G401 (cell line): ENCODE measurements at regions not wholly inside any gene's neighbourhood (a gene's known extent, or its start where the extent isn't known, plus 50 kb on each side); places are given as distances from the start of the nearest gene placed in this dataset.

Experiments
- DNase-seq: peaks from one replicate; pipeline ENCODE4 v3.0.0-alpha.2; 2015; ENCODE audit warnings: low spot score
- in situ Hi-C: cut with HindIII; loops from 2 replicates; pipeline ENCODE4 v1.10.0; 2016; ENCODE audit warnings: low sequenced_read_pairs, mixed read lengths

GRCh38 chr6:48860175-48860574, 602.9 kb downstream of the MMUT start:
- in situ Hi-C loops, result no loop called here
- DNase-seq, result no peak

GRCh38 chr6:48859562-48860123, 603.4 kb downstream of the MMUT start:
- in situ Hi-C loops, result no loop called here
- no peak for DNase-seq

- DNase-seq, result no peak
- in situ Hi-C loops, result no loop called here
Observed at GRCh38 chr6:48845219-48845618, 617.8 kb downstream of the MMUT start.

GRCh38 chr6:48844696-48845095, 618.4 kb downstream of the MMUT start:
- in situ Hi-C loops, result no loop called here
- no peak for DNase-seq

GRCh38 chr6:48840896-48841295, 622.2 kb downstream of the MMUT start:
- DNase-seq, result no peak
- in situ Hi-C loops, result no loop called here

DNA sequence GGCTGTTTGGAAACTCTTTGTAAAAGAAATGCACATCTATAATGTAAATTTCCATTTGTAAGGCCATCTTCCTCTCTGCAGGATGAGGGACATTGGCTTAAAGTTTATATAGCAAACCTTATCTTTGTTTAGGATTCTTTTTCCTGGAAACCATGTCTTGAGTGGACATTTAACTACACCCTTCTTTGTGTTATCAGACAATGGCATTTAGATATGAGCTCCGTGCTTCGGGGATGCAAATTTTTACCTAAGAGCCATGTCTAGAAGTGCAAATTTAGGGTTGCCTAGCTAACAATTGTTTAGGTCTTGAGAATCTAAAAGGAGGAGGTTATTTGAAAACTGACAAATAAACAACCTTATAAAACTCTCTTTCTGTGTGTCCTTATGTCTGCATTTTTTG, 623.8 kb downstream of the MMUT start:
- DNase-seq, result no peak
- in situ Hi-C loops, result no loop called here

- in situ Hi-C loops, result no loop called here
- DNase-seq, result no peak
Observed at GRCh38 chr6:48837744-48838143, 625.3 kb downstream of the MMUT start.

DNA sequence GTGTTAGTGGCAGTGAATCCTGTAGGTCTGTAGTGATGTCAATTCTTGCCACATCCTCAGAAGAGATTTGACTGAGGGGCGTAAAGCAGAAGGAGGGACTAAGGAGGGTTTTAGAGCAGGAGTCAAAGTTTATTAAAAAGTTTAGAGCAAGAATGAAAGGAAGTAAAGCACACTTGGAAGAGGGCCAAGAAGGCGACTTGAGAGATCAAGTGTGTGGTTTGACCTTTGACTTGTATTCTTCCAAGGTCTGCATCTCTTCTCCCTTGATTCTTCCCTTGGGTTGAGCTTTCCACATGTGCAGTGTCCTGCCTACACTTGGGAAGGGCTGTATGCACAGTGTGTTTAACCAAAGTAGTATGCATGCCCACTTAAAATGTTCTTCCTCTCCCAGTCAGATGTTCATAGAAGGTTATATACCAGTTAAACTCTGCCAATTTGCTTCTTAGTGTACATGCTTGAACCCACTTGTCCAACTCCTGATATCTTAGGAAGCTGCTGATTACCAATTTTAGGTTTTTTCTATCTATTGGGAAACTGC, 627.6 kb downstream of the MMUT start:
- no peak for DNase-seq
- in situ Hi-C loops, result no loop called here

DNA sequence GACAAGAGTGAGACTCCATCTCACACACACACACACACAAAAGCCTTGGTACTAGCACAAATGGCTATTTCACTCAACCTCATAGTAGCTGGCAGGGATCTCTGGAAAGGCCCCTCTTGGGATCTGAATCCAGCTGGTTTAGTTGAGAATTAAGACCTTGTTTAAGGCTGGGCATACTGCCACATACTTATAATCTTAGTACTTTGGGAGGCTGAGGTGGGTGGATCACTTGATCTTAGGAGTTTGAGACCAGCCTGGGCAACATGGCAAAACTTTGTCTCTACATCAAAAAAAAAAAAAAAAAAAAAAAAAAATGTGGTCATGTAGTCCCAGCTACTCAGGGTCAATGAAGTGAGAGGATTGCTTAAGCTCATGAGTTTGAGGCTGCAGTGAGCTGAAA, 628.3 kb downstream of the MMUT start:
- DNase-seq, result no peak
- in situ Hi-C loops, result no loop called here

DNA sequence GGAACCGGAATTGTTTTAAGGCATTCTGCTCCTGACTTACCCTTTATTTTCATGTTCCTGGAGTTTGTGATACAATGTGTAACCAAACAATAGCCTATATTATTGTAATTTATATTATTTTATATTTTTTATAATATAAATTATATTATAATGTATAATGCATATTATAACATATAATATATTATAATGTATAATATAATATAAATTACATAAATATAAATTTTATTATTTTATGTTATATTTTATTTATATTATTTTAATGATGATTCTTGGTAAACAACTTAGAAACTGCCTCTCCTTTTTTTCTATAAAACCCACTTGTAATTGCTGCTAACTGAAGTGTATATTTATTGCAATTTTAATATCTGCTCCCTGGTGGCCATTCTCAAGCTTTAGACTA, 629.1 kb downstream of the MMUT start:
- in situ Hi-C loops, result no loop called here

DNA sequence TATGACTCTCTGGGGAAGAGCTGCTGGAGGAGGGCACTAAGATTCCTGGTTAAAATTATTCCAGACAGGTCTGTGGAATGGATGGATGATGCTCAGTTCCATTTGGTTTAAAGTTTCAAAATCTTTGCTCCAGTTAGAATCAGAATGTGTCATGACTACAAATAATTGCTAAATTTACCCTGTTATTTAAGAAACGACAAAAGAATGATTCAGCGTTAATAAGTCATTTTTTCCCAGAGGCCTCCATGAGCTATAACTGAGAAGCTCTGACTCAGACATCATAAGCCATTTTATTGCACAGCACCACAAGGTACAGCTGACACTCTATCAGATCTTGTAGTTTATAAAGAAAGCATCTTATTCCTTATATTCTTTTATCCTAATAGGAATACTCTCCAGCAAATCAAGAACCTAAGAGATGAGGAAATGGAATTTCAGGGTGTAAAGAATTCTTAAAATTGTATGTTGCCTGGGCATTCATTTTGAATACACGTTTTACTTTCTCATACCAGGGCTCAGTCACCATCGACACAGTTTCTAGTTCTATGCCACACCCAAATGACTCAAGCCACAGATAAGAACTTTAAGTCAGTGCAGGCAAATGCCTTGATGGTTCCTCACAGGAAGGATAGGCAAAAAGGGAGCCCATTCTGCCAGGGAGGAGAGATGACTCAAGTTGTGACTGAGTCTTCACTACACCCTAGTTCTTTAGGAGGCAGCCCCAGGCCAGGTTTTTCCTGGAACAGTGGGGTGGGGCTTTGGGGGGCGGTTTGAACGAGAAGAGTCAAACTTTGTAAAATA, 636.0 kb downstream of the MMUT start:
- DNase-seq, result no peak
- in situ Hi-C loops, result no loop called here

More for the DNA sequence above, 629.1 kb downstream of the MMUT start:
- DNase-seq, result no peak

DNA sequence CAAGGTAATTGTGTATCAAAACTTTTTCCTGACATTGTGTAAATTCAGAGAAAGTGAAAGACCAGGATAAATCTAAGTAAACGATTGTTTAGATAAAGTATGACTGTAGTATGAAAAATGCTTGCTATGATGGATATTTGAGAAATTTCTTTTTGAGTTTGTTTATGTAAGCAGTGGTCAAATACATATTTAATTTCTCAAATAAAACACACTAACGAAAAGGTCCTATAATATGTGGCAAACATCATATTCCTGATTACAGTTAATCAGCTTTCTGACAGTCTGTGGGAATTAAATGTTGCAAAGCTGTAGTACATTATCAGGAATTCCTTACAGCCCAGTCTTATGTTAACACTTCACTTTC, 636.9 kb downstream of the MMUT start:
- in situ Hi-C loops, result no loop called here
- no peak for DNase-seq

GRCh38 chr6:48825501-48826151, 637.4 kb downstream of the MMUT start:
- no peak for DNase-seq
- in situ Hi-C loops, result no loop called here

DNA sequence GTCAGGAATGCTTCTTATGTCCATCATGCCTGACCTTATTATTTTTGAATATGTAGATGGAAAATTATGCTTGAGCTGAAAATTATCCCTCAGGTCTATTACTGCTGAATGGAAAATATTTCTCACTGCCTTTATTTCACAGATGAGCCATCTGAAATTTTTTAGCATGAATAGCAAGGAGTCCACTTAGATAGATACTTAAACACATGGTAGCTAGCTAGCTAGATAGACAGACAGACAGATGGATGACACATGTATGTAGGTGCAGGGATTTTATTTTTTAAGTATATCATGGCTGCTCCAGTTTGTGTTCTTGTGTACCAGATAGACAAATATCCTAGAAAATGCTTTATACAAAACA, 645.0 kb downstream of the MMUT start:
- no peak for DNase-seq
- in situ Hi-C loops, result no loop called here

DNA sequence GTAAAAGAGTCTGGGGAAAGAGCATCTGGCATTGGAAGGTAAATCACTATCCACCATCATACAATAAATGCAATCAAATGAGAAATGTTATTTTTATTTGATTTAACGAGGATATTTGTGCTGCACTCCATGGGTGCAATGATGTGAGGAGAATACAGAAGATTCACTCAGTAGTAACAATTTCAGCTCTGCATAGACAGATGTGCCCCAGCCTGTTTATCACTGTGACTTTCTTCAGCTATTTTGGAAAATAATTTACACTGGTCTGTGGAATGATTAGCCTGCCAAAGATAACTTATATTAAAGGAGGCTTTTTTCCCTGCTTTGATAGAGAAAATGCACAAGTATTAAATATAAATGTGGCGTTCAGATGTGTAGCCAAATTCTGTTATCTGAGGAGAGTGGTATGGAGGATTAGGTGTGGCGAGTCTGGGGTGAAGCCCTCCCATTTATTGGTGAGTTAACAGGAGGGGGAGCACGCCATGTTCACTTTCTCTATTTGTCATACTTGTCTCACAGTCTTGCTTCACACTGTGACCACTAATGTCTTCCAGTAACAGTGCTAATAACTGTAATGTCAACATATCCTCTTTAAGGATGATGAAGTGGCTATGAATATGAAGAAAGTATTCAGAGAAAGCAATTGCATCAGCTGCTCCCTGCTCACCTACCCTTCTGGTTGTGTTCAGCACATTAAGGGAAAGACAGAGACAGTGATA, 645.6 kb downstream of the MMUT start:
- DNase-seq, result no peak
- in situ Hi-C loops, result no loop called here

DNA sequence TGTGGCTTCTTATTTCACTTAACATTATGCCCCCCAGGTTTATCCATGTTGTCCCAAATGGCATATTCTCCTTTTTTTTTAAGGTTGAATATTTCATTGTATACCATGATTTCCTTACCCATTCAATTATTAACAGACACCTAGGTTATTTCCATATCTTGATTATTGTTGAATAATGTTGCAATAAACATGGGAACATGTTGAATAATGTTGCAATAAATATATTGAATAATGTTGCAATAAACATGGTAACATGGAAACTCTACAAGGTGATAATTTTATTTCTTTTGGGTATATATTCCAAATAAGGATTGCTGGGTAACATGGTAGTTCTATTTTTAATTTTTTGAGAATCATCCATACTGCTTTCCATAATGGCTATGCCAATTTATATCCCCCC, 648.1 kb downstream of the MMUT start:
- in situ Hi-C loops, result no loop called here

GRCh38 chr6:48813836-48814235, 649.2 kb downstream of the MMUT start:
- in situ Hi-C loops, result no loop called here
- DNase-seq, result no peak

More for the DNA sequence above, 648.1 kb downstream of the MMUT start:
- no peak for DNase-seq

DNA sequence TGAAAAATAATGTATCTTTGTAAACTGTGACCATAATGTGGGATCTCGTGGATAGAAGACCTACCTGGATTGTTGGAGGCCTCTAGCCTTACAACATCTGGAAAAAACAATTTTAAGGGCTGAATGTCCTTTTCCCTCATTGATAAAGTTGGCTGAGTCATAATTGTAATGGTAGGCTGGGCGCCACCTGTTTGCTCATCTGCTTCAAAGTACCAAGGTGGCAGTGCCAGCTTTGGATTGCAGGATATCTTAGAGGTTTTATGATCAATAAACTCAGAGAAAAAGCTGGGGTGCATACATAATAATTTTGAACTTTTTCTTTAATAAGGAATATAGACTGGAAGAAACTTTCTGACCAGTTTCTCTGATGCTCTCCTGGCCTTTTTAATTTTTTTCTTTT, 653.4 kb downstream of the MMUT start:
- DNase-seq, result no peak
- in situ Hi-C loops, result no loop called here

GRCh38 chr6:48809245-48809644, 653.8 kb downstream of the MMUT start:
- DNase-seq, result no peak
- in situ Hi-C loops, result no loop called here

DNA sequence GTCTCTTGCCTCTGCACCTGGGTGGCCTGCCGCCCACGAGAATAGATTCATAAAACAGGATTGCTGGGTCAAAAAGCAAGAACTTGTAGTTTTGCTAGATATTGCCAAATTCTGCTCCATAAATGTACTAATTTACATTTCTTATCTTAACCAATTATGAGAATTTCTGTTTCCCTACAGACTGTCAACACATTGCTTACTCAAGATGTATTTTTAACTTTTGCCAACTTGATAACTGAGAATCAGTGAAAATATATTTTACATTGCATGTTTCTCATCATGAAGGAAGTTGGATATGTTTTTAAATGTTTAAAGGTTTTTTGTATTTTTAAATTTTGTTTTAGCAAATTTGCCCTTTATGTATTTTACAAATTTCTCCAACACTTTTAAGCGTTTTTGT, 664.8 kb downstream of the MMUT start:
- no peak for DNase-seq
- in situ Hi-C loops, result no loop called here
